HEK293T (cell line): ENCODE measurements at regions not wholly inside any gene's neighbourhood (a gene's known extent, or its start where the extent isn't known, plus 50 kb on each side); places are given as distances from the start of the nearest gene placed in this dataset.

Source experiments
- CTCF ChIA-PET: fragments of 350-600 bp; formaldehyde crosslinking; extraction: SDS; loops from one replicate; lab custom pipeline; 2021; ENCODE audit warnings: antibody characterized with exemption, inconsistent platforms; lab: Yijun Ruan, JAX
- POLR2A ChIA-PET: fragments of 350-600 bp; formaldehyde crosslinking; extraction: SDS; loops from one replicate; lab custom pipeline; 2020; ENCODE audit warnings: antibody characterized with exemption, inconsistent platforms; lab: Yijun Ruan, JAX
- DNase-seq: peaks from one replicate; pipeline ENCODE4 v3.0.0; 2012; ENCODE audit warnings: mixed read lengths; ENCODE audit errors: extremely low spot score
- ARNT ChIP-seq: fragments of 450-650 bp; IDR thresholded peaks from 2 replicates; pipeline ENCODE4 v1.6.1; 2017; ENCODE audit warnings: mild to moderate bottlenecking
- BHLHE40 ChIP-seq: fragments of 450-650 bp; IDR thresholded peaks from 2 replicates; pipeline ENCODE4 v1.6.1; 2016; ENCODE audit warnings: mild to moderate bottlenecking, moderate library complexity, borderline replicate concordance
- CTBP1 ChIP-seq: fragments of 450-650 bp; IDR thresholded peaks from 2 replicates; pipeline ENCODE4 v1.6.1; 2016; ENCODE audit warnings: borderline replicate concordance
- ELF4 ChIP-seq: fragments of 450-650 bp; IDR thresholded peaks from 2 replicates; pipeline ENCODE4 v1.6.1; 2017; ENCODE audit warnings: antibody characterized with exemption
- FOXA1 ChIP-seq: fragments of 450-650 bp; IDR thresholded peaks from 2 replicates; pipeline ENCODE4 v1.6.1; 2016; ENCODE audit warnings: mild to moderate bottlenecking
- FOXK2 ChIP-seq: fragments of 450-650 bp; IDR thresholded peaks from 2 replicates; pipeline ENCODE4 v1.6.1; 2016; ENCODE audit warnings: mild to moderate bottlenecking
- FOXM1 ChIP-seq: fragments of 450-650 bp; IDR thresholded peaks from 2 replicates; pipeline ENCODE4 v1.6.1; 2017; ENCODE audit warnings: mild to moderate bottlenecking, borderline replicate concordance
- HDGF ChIP-seq: fragments of 450-650 bp; IDR thresholded peaks from 2 replicates; pipeline ENCODE4 v1.6.1; 2017; ENCODE audit warnings: antibody characterized with exemption, borderline replicate concordance
- L3MBTL2 ChIP-seq: fragments of 450-650 bp; conservative IDR thresholded peaks from 2 replicates; pipeline ENCODE4 v1.6.1; 2016; ENCODE audit warnings: mild to moderate bottlenecking
- LEF1 ChIP-seq: fragments of 450-650 bp; IDR thresholded peaks from 2 replicates; pipeline ENCODE4 v1.6.1; 2017; ENCODE audit warnings: mild to moderate bottlenecking, borderline replicate concordance
- NFRKB ChIP-seq: fragments of 450-650 bp; IDR thresholded peaks from 2 replicates; pipeline ENCODE4 v1.6.1; 2016; ENCODE audit warnings: mild to moderate bottlenecking, moderate library complexity
- SP1 ChIP-seq: fragments of 450-650 bp; IDR thresholded peaks from 2 replicates; pipeline ENCODE4 v1.6.1; 2017
- SUZ12 ChIP-seq: fragments of 450-650 bp; IDR thresholded peaks from 2 replicates; pipeline ENCODE4 v1.6.1; 2016; ENCODE audit warnings: mild to moderate bottlenecking
- TARDBP ChIP-seq: fragments of 450-650 bp; IDR thresholded peaks from 2 replicates; pipeline ENCODE4 v1.6.1; 2016
- ZNF384 ChIP-seq: fragments of 450-650 bp; IDR thresholded peaks from 2 replicates; pipeline ENCODE4 v1.6.1; 2016
- TF ChIP-seq, protein P1 (sequence below): fragments of 450-650 bp; IDR thresholded peaks from 2 replicates; pipeline ENCODE4 v1.6.1; 2016

DNA sequence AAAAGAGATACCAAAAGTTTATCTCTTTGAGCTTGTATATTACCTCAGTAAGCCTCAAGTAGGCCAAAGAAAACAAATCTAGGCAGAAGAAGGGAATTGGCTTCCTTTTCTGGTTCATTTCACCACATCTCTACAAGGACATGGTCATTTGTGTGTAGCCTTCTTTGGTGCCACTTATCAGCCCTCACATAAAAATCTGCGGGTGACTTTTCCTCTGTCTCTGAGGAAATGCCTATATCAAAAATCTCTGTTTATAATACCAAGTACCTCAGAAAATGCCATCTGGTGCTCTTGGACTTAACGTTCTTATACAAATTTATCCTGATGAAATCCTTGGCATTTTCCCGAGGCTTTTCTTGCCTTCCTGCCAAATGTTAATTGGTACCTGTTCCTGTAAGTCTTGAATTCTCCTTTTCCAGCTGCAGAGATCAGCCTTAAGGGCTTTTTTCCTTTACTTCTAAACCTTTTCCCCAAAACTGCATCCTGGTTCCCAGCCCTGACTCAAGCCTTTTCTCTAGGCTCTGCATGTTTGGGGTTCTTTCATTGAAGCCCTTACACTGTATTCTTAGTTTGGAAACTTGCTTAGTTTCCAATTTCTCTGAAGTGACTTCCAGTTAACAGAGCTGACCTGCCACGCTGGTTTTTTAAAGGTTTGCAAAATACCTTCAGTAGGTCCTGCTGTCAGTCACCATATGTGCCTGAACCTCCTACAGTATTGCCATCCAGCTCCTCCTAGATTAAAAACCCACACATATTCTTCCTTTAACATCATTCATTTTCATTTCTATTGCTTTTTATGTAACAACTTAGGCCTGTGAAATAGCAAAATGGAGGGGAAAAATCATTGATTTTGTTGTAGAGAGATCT, 191.2 kb upstream of the PREP start:
- no peak for TF ChIP-seq CTBP1
- no peak for TF ChIP-seq ZNF384
- TF ChIP-seq FOXM1: no peak
- no peak for TF ChIP-seq FOXK2
- TF ChIP-seq LEF1: no peak
- TF ChIP-seq ARNT: no peak
- no peak for TF ChIP-seq TARDBP
- no peak for TF ChIP-seq FOXA1
- TF ChIP-seq HDGF: no peak
- no peak for TF ChIP-seq SUZ12
- TF ChIP-seq SP1: no peak
- no peak for TF ChIP-seq NFRKB
- no peak for TF ChIP-seq BHLHE40
- TF ChIP-seq L3MBTL2: no peak
- no peak for DNase-seq
- ChIA-PET POLR2A (no interaction called here), CTCF (interaction anchor here (0.7 kb wide), 1 partner anchor 440 kb away, joined by 3 read pairs; no protein-coding TSS in a partner anchor)

GRCh38 chr6:105593056-105593690, 190.3 kb upstream of the PREP start:
- no peak for DNase-seq
- ChIA-PET CTCF (interaction anchor here (0.7 kb wide), 1 partner anchor 439 kb away, joined by 3 read pairs; no protein-coding TSS in a partner anchor), POLR2A (no interaction called here)
- TF ChIP-seq CTBP1 (no peak), FOXM1 (no peak), TARDBP (no peak), HDGF (no peak), SP1 (no peak), BHLHE40 (no peak), SUZ12 (no peak), ELF4 (no peak), NFRKB (no peak), FOXA1 (no peak), LEF1 (no peak), FOXK2 (no peak), ARNT (no peak)
- TF ChIP-seq, protein P1, sequence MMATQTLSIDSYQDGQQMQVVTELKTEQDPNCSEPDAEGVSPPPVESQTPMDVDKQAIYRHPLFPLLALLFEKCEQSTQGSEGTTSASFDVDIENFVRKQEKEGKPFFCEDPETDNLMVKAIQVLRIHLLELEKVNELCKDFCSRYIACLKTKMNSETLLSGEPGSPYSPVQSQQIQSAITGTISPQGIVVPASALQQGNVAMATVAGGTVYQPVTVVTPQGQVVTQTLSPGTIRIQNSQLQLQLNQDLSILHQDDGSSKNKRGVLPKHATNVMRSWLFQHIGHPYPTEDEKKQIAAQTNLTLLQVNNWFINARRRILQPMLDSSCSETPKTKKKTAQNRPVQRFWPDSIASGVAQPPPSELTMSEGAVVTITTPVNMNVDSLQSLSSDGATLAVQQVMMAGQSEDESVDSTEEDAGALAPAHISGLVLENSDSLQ: no peak

DNA sequence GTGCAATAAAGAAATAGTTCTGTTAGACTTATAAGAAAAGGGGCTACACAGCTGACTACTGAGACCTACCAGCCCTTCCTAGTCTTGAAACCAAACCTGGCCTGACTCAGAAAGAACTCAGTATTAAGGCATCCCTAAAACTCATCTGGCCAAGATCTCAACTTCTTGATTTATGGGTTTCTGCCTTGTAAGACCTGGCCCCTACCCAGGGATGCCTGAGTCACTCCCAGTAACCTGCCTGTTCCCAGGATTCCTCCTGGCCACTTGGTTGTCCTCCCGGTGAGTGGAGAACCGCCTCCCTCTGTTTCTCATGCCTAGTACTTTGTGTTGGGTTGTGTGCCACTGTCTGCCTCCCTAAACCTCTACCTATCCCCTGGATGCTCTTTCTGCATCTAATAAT, 189.4 kb upstream of the PREP start:
- no peak for DNase-seq
- CTCF ChIA-PET: no interaction called here
- POLR2A ChIA-PET: no interaction called here
- TF ChIP-seq SUZ12 (no peak), FOXA1 (no peak), ARNT (no peak), FOXM1 (no peak), NFRKB (no peak), ZNF384 (no peak), LEF1 (no peak), FOXK2 (no peak), L3MBTL2 (no peak), BHLHE40 (no peak), ELF4 (no peak), TARDBP (no peak), HDGF (no peak), CTBP1 (no peak), SP1 (no peak)
- TF ChIP-seq, protein P1: no peak

DNA sequence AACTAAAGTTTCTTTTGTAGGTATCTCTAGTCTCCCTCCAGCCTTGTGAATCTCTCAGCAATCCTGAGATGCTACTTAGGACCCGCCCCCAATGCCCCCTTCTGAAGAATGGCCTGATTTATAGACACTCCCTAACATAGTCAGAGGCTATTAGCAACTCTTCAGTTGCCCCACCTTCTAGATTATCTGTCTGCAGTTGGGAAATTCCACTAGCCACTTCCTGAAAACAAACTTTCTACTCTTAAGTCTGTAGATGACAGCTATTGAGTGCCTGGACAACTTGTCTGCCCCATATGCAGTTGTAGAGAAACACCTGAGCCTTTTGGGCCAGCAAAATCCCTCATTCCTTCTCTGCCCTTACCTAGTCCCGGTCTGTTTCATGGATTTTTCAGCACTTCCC, 188.2 kb upstream of the PREP start:
- CTCF ChIA-PET: no interaction called here
- TF ChIP-seq FOXM1 (no peak), L3MBTL2 (no peak), SP1 (no peak), TARDBP (no peak), BHLHE40 (no peak)
- POLR2A ChIA-PET: no interaction called here
- DNase-seq: no peak

DNA sequence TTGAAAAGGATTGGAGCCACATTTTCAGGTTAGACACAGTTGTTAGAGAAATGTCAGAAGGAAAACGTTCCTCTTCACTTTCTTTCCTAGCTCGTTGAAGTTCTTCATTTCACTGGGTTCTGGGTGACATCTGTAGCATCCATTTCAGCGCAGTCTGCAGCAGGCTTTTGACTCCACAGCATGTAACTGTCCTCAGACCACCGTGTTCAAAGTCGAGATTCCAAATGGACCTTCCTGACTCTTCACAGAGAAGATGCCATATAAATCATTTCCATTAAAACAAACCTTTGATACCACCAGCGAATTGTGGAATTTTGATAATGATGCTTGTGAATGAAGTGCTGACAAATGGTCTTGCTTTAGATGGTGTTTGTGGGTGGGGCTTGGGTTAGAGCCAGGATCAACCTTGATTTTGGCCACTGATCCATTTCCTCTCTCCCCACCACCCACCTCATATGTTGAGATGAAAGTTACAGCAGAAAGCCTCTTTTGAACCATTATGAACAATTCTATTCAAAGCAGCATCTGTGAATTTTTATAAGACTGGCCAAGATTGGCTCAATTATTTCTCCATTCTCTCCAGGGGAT, 185.3 kb upstream of the PREP start:
- TF ChIP-seq FOXK2 (no peak), TARDBP (no peak), NFRKB (no peak), ELF4 (no peak), CTBP1 (no peak), LEF1 (no peak), ZNF384 (no peak), ARNT (no peak), HDGF (no peak), L3MBTL2 (no peak), FOXM1 (no peak), BHLHE40 (no peak), SP1 (no peak), SUZ12 (no peak), FOXA1 (no peak)
- TF ChIP-seq, protein P1: no peak
- no peak for DNase-seq
- ChIA-PET POLR2A (no interaction called here), CTCF (no interaction called here)
